Right lobe of liver (tissue), 6 donors: ENCODE measurements at regions not wholly inside any gene's neighbourhood (a gene's known extent, or its start where the extent isn't known, plus 50 kb on each side); places are given as distances from the start of the nearest gene placed in this dataset.

Experiments used
- ATAC-seq, 4 donors: fragments of 200-7000 bp; cut with Tn5 transposase; one replicate each; pipeline ENCODE4 v1.9.1; 2020; ENCODE audit warnings: mild to moderate bottlenecking in 4 of 4, moderate library complexity in 4 of 4
- DNase-seq, 3 donors: peaks; one replicate each; pipeline ENCODE4 v3.0.0-alpha.2; 2020
- H3K27ac ChIP-seq, 3 donors: fragments of 200-600 bp; one replicate each; pipeline ENCODE4 v1.8.0; 2022
- H3K27me3 ChIP-seq, 2 donors: fragments of 200-600 bp; one replicate each; pipeline ENCODE4 v1.8.0; 2022
- H3K36me3 ChIP-seq, 4 donors: fragments of 200-600 bp; sonication (generic) in 1 of 4; one replicate each; pipeline versions ENCODE4 v1.5.1 to v1.8.0; 2017 to 2022; ENCODE audit warnings: control low read depth in 1 of 4
- H3K4me1 ChIP-seq, 4 donors: fragments of 200-600 bp; sonication (generic) in 1 of 4; one replicate each; pipeline versions ENCODE4 v1.5.1 to v1.8.0; 2017 to 2022; ENCODE audit warnings: control low read depth in 1 of 4
- H3K4me3 ChIP-seq, 3 donors: fragments of 200-600 bp; one replicate each; pipeline ENCODE4 v1.8.0; 2022
- H3K9me3 ChIP-seq, 4 donors: fragments of 200-600 bp; sonication (generic) in 1 of 4; one replicate each; pipeline versions ENCODE4 v1.5.1 to v1.8.0; 2017 to 2022; ENCODE audit warnings: control low read depth in 1 of 4
- POLR2A ChIP-seq: fragments of 450-650 bp; IDR thresholded peaks from one replicate; pipeline ENCODE4 v1.6.1; 2017; ENCODE audit warnings: antibody characterized with exemption, mild to moderate bottlenecking
- WGBS: methylation state at CpG from one replicate; pipeline ENCODE4 v1.1.6; 2018; ENCODE audit warnings: low coverage, low lambda C conversion rate; ENCODE audit not compliant: insufficient coverage; ENCODE audit errors: missing lambda C conversion rate; 5-methylcytosine and 5-hydroxymethylcytosine counted together
- intact Hi-C, 2 donors: fragments of 100-400 bp; cut with DNase I; formaldehyde crosslinking; loops; one replicate each; pipeline versions ENCODE4 v1.11.2 to v1.14.1; 2022
- TF ChIP-seq, protein P1 (sequence below), 4 donors: fragments of 200-600 bp in 3 of 4; fragments of 450-650 bp in 1 of 4; IDR thresholded peaks; one replicate each; pipeline versions ENCODE4 v1.5.1 to v1.8.0; 2016 to 2022; ENCODE audit warnings: antibody characterized with exemption in 4 of 4, mild to moderate bottlenecking in 2 of 4
- donor health status: DM: no; HTN: yes; CAD: no.
- donor health status: DM: no; HTN: no; CAD: no.
- donor health status: DM: no; HTN: no; CAD: no.
- donor health status: DM: no; HTN: yes; CAD: no.
- donor health status: DM: no; HTN: yes; CAD: no.

DNA sequence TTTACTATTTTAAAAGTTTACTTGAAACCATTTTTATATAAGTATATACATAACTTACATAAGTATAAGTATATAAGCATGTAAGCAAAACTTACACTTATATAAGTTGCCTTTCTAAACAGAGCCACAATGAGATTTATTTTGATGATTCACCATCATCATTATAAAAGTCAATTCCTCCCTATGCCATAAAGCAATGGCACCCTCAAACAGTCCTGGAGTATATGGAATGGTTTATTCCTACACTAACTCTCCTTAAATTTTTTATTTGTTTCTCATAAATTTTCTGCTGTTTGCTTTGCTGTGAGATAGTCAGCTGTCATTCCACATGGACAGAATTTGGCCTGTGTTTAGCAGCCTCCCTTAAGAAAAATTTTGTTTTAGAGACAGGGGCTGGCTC is 114.2 kb downstream of the NAB1 start:
- DNase-seq: no peak
- Histone ChIP-seq H3K27me3 (no peaks in the 10 kb centered on the region), H3K36me3 (no peaks in the 10 kb centered on the region), H3K4me3 (no peak overlapping the region), H3K4me1 (no peaks in the 10 kb centered on the region), H3K27ac (no peak overlapping the region), H3K9me3 (no peaks in the 10 kb centered on the region)
- TF ChIP-seq, protein P1, sequence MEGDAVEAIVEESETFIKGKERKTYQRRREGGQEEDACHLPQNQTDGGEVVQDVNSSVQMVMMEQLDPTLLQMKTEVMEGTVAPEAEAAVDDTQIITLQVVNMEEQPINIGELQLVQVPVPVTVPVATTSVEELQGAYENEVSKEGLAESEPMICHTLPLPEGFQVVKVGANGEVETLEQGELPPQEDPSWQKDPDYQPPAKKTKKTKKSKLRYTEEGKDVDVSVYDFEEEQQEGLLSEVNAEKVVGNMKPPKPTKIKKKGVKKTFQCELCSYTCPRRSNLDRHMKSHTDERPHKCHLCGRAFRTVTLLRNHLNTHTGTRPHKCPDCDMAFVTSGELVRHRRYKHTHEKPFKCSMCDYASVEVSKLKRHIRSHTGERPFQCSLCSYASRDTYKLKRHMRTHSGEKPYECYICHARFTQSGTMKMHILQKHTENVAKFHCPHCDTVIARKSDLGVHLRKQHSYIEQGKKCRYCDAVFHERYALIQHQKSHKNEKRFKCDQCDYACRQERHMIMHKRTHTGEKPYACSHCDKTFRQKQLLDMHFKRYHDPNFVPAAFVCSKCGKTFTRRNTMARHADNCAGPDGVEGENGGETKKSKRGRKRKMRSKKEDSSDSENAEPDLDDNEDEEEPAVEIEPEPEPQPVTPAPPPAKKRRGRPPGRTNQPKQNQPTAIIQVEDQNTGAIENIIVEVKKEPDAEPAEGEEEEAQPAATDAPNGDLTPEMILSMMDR (IDR thresholded peaks at IDR 0.05): no peak
- TF ChIP-seq POLR2A: no peak
- intact Hi-C loops: no loop called here
- ATAC-seq: no peak

DNA sequence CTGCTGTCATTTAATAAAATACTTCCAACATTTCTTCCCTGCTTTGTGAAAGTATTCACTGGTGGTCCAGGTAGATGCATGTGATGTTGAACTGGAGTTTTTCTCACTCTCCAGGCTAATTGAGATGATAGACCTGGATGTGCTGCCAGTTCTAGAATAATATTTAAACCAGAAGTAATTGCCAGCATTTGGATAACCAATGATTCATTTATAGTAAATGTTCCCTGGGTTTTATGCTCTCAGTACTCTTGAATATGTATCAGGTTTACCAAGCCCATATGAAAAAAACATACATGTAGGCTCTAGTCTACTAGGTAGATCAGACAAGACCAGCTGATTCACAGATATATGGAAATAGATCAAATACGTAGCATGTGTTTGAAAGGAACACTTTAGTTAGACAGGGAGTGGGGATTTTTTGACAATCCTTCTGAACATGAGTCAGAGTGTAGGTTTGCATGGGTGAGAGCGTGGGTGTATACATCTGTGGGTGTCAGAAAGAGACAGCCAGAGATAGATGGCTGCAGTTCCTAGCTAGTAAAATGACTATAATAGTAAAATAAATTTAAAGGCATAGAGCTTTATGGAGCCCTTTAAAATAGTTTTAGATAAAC is 115.1 kb downstream of the NAB1 start:
- no peak for TF ChIP-seq POLR2A
- TF ChIP-seq, protein P1 (IDR thresholded peaks at IDR 0.05): no peak
- ATAC-seq (no peak), DNase-seq (no peak)
- H3K27ac ChIP-seq: no peak overlapping the region
- no peaks in the 10 kb centered on the region for H3K9me3 ChIP-seq
- intact Hi-C loops: no loop called here
- no peaks in the 10 kb centered on the region for H3K4me1 ChIP-seq
- WGBS: 69% methylated on average over 2 of the region's 2 CpGs
- H3K36me3 ChIP-seq: no peaks in the 10 kb centered on the region
- H3K27me3 ChIP-seq: no peaks in the 10 kb centered on the region
- H3K4me3 ChIP-seq: no peak overlapping the region

GRCh38 chr2:190765386-190766173 is 115.0 kb upstream of the GLS start:
- Histone ChIP-seq H3K27me3 (no peaks in the 10 kb centered on the region), H3K4me1 (no peaks in the 10 kb centered on the region), H3K9me3 (no peaks in the 10 kb centered on the region), H3K36me3 (no peaks in the 10 kb centered on the region), H3K4me3 (no peak overlapping the region), H3K27ac (no peak overlapping the region)
- 84% methylated on average over 6 of the region's 7 CpGs for WGBS
- no peak for ATAC-seq
- no peak for DNase-seq
- TF ChIP-seq, protein P1 (IDR thresholded peaks at IDR 0.05): no peak
- TF ChIP-seq POLR2A: no peak
- intact Hi-C loops: no loop called here

DNA sequence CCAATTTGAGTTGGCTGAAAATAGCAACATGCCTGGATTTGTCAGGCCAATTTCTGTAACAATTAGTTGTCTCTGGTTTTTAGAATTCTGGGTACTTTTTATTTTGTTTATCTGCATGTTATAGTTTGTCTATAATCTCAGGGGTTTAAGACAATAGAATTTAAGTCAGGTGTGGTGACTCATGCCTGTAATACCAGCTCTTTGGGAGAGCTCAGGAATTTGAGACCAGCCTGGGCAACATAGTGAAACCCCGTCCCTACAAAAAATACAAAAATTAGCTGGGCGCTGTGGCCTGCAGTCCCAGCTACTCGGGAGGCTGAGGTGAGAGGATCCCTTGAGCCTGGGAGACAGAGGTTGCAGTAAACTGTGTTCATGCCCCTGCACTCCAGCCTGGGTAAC is 114.4 kb upstream of the GLS start:
- TF ChIP-seq, protein P1 (IDR thresholded peaks at IDR 0.05): no peak
- no peak for TF ChIP-seq POLR2A
- Histone ChIP-seq H3K36me3 (no peaks in the 10 kb centered on the region), H3K27me3 (no peaks in the 10 kb centered on the region), H3K4me1 (no peaks in the 10 kb centered on the region), H3K27ac (no peak overlapping the region), H3K4me3 (no peak overlapping the region), H3K9me3 (no peaks in the 10 kb centered on the region)
- no peak for ATAC-seq
- intact Hi-C loops: no loop called here
- 82% methylated on average over 3 of the region's 3 CpGs for WGBS
- no peak for DNase-seq
